Testis (tissue), 2 donors: ENCODE measurements at regions not wholly inside any gene's neighbourhood (a gene's known extent, or its start where the extent isn't known, plus 50 kb on each side); places are given as distances from the start of the nearest gene placed in this dataset.

Experiments used
- POLR2A ChIP-seq: fragments of 450-650 bp; IDR thresholded peaks from one replicate; pipeline ENCODE4 v1.6.1; 2017; ENCODE audit warnings: antibody characterized with exemption, mild to moderate bottlenecking, moderate library complexity
- TF ChIP-seq, protein P1 (sequence below), 3 experiments: fragments of 450-650 bp in 2 of 3; fragments of 200-600 bp in 1 of 3; sonication (generic) in 1 of 3; IDR thresholded peaks; one replicate each; pipeline ENCODE4 v1.5.1; 2016 to 2019; ENCODE audit warnings: antibody characterized with exemption in 3 of 3, mild to moderate bottlenecking in 2 of 3, moderate library complexity in 1 of 3

GRCh38 chr7:133470-133869, 58.9 kb upstream of the FAM20C start:
- TF ChIP-seq, protein P1, sequence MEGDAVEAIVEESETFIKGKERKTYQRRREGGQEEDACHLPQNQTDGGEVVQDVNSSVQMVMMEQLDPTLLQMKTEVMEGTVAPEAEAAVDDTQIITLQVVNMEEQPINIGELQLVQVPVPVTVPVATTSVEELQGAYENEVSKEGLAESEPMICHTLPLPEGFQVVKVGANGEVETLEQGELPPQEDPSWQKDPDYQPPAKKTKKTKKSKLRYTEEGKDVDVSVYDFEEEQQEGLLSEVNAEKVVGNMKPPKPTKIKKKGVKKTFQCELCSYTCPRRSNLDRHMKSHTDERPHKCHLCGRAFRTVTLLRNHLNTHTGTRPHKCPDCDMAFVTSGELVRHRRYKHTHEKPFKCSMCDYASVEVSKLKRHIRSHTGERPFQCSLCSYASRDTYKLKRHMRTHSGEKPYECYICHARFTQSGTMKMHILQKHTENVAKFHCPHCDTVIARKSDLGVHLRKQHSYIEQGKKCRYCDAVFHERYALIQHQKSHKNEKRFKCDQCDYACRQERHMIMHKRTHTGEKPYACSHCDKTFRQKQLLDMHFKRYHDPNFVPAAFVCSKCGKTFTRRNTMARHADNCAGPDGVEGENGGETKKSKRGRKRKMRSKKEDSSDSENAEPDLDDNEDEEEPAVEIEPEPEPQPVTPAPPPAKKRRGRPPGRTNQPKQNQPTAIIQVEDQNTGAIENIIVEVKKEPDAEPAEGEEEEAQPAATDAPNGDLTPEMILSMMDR (IDR thresholded peaks at IDR 0.05), result no peak
- no peak for TF ChIP-seq POLR2A
